HEK293 (cell line): ENCODE measurements at regions not wholly inside any gene's neighbourhood (a gene's known extent, or its start where the extent isn't known, plus 50 kb on each side); places are given as distances from the start of the nearest gene placed in this dataset.
A peak's percentile ranks its signal among the peaks of the same experiment; 100 is the strongest.

Experiments used
- CTCF ChIA-PET: fragments of 350-600 bp; formaldehyde crosslinking; extraction: SDS; loops from one replicate; lab custom pipeline; 2021; ENCODE audit warnings: antibody characterized with exemption; lab: Yijun Ruan, JAX
- POLR2A ChIA-PET: fragments of 300-600 bp; formaldehyde crosslinking; extraction: SDS; loops from one replicate; lab custom pipeline; 2020; ENCODE audit warnings: antibody characterized with exemption, inconsistent platforms; lab: Yijun Ruan, JAX
- H3K27ac ChIP-seq: fragments of 200-500 bp; sonication (Bioruptor generic); 2 replicates; pipeline ENCODE4 v1.5.1; 2014; ENCODE audit warnings: low read depth, low read length, control low read depth, inconsistent platforms; ENCODE audit errors: extremely low read depth
- H3K36me3 ChIP-seq, 2 experiments: fragments of 200-500 bp in 1 of 2; sonication (Bioruptor generic) in 1 of 2; 1 replicate in 1 of 2; 2 replicates in 1 of 2; pipeline ENCODE4 v1.5.1; 2014 to 2017; ENCODE audit warnings: inconsistent platforms in 2 of 2, low read length in 2 of 2; ENCODE audit not compliant: control insufficient read depth in 2 of 2, insufficient read depth in 1 of 2
- H3K4me1 ChIP-seq: fragments of 200-500 bp; sonication (Bioruptor generic); 2 replicates; pipeline ENCODE4 v1.5.1; 2014; ENCODE audit warnings: mild to moderate bottlenecking, low read length, inconsistent platforms; ENCODE audit not compliant: control insufficient read depth, insufficient read depth
- H3K4me3 ChIP-seq: 2 replicates; pipeline ENCODE4 v1.5.1; 2011; ENCODE audit warnings: low read depth, mild to moderate bottlenecking, control low read depth, low read length, moderate library complexity
- H3K9me3 ChIP-seq: fragments of 200-500 bp; sonication (Bioruptor generic); 2 replicates; pipeline ENCODE4 v1.5.1; 2014; ENCODE audit warnings: low read depth, low read length, inconsistent platforms; ENCODE audit not compliant: control insufficient read depth, insufficient read depth
- GFI1B ChIP-seq: fragments of 450-650 bp; formaldehyde crosslinking; IDR thresholded peaks from 2 replicates; pipeline ENCODE4 v1.5.1; 2016; ENCODE audit warnings: missing biosample characterization, missing genetic modification characterization
- SP2 ChIP-seq: fragments of 450-650 bp; formaldehyde crosslinking; IDR thresholded peaks from 2 replicates; pipeline ENCODE4 v1.5.1; 2016; ENCODE audit warnings: missing biosample characterization, missing genetic modification characterization
- ZBTB17 ChIP-seq: fragments of 450-650 bp; formaldehyde crosslinking; IDR thresholded peaks from 2 replicates; pipeline ENCODE4 v1.5.1; 2016; ENCODE audit warnings: missing biosample characterization, missing genetic modification characterization
- ZBTB21 ChIP-seq: fragments of 450-650 bp; formaldehyde crosslinking; IDR thresholded peaks from 2 replicates; pipeline ENCODE4 v1.5.1; 2017; ENCODE audit warnings: missing biosample characterization, missing genetic modification characterization
- ZFP41 ChIP-seq: fragments of 450-650 bp; formaldehyde crosslinking; IDR thresholded peaks from 2 replicates; pipeline ENCODE4 v1.5.1; 2016; ENCODE audit warnings: missing biosample characterization, missing genetic modification characterization, borderline replicate concordance
- ZNF223 ChIP-seq: fragments of 450-650 bp; formaldehyde crosslinking; IDR thresholded peaks from 2 replicates; pipeline ENCODE4 v1.5.1; 2016; ENCODE audit warnings: missing biosample characterization, missing genetic modification characterization
- ZNF24 ChIP-seq: fragments of 450-650 bp; formaldehyde crosslinking; IDR thresholded peaks from 2 replicates; pipeline ENCODE4 v1.5.1; 2016; ENCODE audit warnings: missing biosample characterization, missing genetic modification characterization
- ZNF280C ChIP-seq: fragments of 450-650 bp; formaldehyde crosslinking; IDR thresholded peaks from 2 replicates; pipeline ENCODE4 v1.5.1; 2016; ENCODE audit warnings: missing biosample characterization, missing genetic modification characterization
- ZNF280D ChIP-seq: fragments of 450-650 bp; formaldehyde crosslinking; IDR thresholded peaks from 2 replicates; pipeline ENCODE4 v1.5.1; 2016; ENCODE audit warnings: missing biosample characterization, missing genetic modification characterization
- ZNF350 ChIP-seq: fragments of 450-650 bp; formaldehyde crosslinking; IDR thresholded peaks from 2 replicates; pipeline ENCODE4 v1.5.0; 2017; ENCODE audit warnings: missing biosample characterization, mild to moderate bottlenecking, missing genetic modification characterization
- ZNF37A ChIP-seq: fragments of 450-650 bp; IDR thresholded peaks from 2 replicates; pipeline ENCODE4 v1.5.1; 2018; ENCODE audit warnings: missing biosample characterization, missing genetic modification characterization
- ZNF394 ChIP-seq: fragments of 450-650 bp; formaldehyde crosslinking; IDR thresholded peaks from 2 replicates; pipeline ENCODE4 v1.5.1; 2016; ENCODE audit warnings: missing biosample characterization, missing genetic modification characterization, mild to moderate bottlenecking, moderate library complexity, borderline replicate concordance
- ZNF514 ChIP-seq: fragments of 450-650 bp; formaldehyde crosslinking; IDR thresholded peaks from 2 replicates; pipeline ENCODE4 v1.5.1; 2016; ENCODE audit warnings: missing biosample characterization, missing genetic modification characterization
- ZNF639 ChIP-seq: fragments of 450-650 bp; formaldehyde crosslinking; IDR thresholded peaks from 2 replicates; pipeline ENCODE4 v1.5.1; 2016; ENCODE audit warnings: missing biosample characterization, missing genetic modification characterization
- ZNF670 ChIP-seq: fragments of 450-650 bp; formaldehyde crosslinking; IDR thresholded peaks from 2 replicates; pipeline ENCODE4 v1.5.1; 2016; ENCODE audit warnings: missing biosample characterization, missing genetic modification characterization, low read depth
- ZNF776 ChIP-seq: fragments of 450-650 bp; formaldehyde crosslinking; IDR thresholded peaks from 2 replicates; pipeline ENCODE4 v1.5.0; 2017; ENCODE audit warnings: missing biosample characterization, missing genetic modification characterization, borderline replicate concordance
- ZNF777 ChIP-seq: fragments of 450-650 bp; formaldehyde crosslinking; IDR thresholded peaks from 2 replicates; pipeline ENCODE4 v1.5.1; 2017; ENCODE audit warnings: missing biosample characterization, missing genetic modification characterization, borderline replicate concordance
- ZNF830 ChIP-seq: fragments of 450-650 bp; IDR thresholded peaks from 2 replicates; pipeline ENCODE4 v1.5.0; 2018; ENCODE audit warnings: missing biosample characterization, missing genetic modification characterization, low read depth, mild to moderate bottlenecking, moderate library complexity
- ZSCAN4 ChIP-seq: fragments of 450-650 bp; formaldehyde crosslinking; IDR thresholded peaks from 2 replicates; pipeline ENCODE4 v1.5.1; 2017; ENCODE audit warnings: missing biosample characterization, missing genetic modification characterization

- ChIA-PET POLR2A (no interaction called here), CTCF (interaction anchor here (1.5 to 2.6 kb wide), 2 partner anchors 54 to 181 kb away, joined by 3 to 12 read pairs; no protein-coding TSS in a partner anchor)
- Histone ChIP-seq H3K4me1 (peaks cover 12% of the 10 kb centered on the region), H3K36me3 (no peaks in the 10 kb centered on the region)
- no peak for TF ChIP-seq ZFP41
- no peak for TF ChIP-seq ZNF223 (tag by site-specific recombination)
- TF ChIP-seq ZBTB21 (tag by site-specific recombination), result no peak
- no peak for TF ChIP-seq ZBTB17 (tag by site-specific recombination)
- no peak for TF ChIP-seq ZNF639 (tag by site-specific recombination)
- no peak for TF ChIP-seq ZNF670 (tag by site-specific recombination)
- no peak for TF ChIP-seq ZNF350 (tag by site-specific recombination)
- no peak for TF ChIP-seq SP2 (tag by site-specific recombination)
- no peak for TF ChIP-seq ZNF776
- TF ChIP-seq ZNF394, result no peak
- no peak for TF ChIP-seq ZNF37A (tag by site-specific recombination)
- no peak for TF ChIP-seq ZNF514
- TF ChIP-seq ZNF280C (tag by site-specific recombination), result no peak
- no peak for TF ChIP-seq ZNF830 (tag by site-specific recombination)
- TF ChIP-seq ZNF777 (tag by site-specific recombination), result no peak
- no peak for TF ChIP-seq GFI1B (tag by site-specific recombination)
- TF ChIP-seq ZNF280D, result no peak
- TF ChIP-seq, all 188 proteins: peak for 0
- Histone ChIP-seq H3K9me3 (no peaks in the 10 kb centered on the region), H3K4me3 (no peak overlapping the region), H3K27ac (no peak overlapping the region)
Observed at GRCh38 chr18:24540896-24541295, 80.5 kb downstream of the HRH4 start.

GRCh38 chr18:24543086-24543794 lies 82.8 kb downstream of the HRH4 start:
- Histone ChIP-seq H3K9me3 (no peaks in the 10 kb centered on the region), H3K4me3 (no peak overlapping the region), H3K36me3 (no peaks in the 10 kb centered on the region), H3K4me1 (peaks cover 6% of the 10 kb centered on the region), H3K27ac (no peak overlapping the region)
- POLR2A ChIA-PET, result no interaction called here
- CTCF ChIA-PET, result interaction anchor here (0.6 to 6.8 kb wide), 47 partner anchors 10 to 1289 kb away, joined by 3 to 117 read pairs (median 4); no protein-coding TSS in a partner anchor
- TF ChIP-seq ZNF24 (tag by site-specific recombination), result 0 out of 2 replicates have a peak, but pooled peaks have one; percentile 39
- TF ChIP-seq ZSCAN4 (tag by site-specific recombination), result no peak
